Epithelial cell of proximal tubule (primary cell): ENCODE measurements at regions not wholly inside any gene's neighbourhood (a gene's known extent, or its start where the extent isn't known, plus 50 kb on each side); places are given as distances from the start of the nearest gene placed in this dataset.

Experiments used
- DNase-seq: peaks from one replicate; pipeline ENCODE4 v3.0.0-alpha.2; 2011; ENCODE audit warnings: low read depth
- H3K4me3 ChIP-seq: 2 replicates; pipeline ENCODE4 v1.5.1; 2011; ENCODE audit warnings: low read depth, mild to moderate bottlenecking, low read length
- TF ChIP-seq, protein P1 (sequence below): conservative IDR thresholded peaks from 2 replicates; pipeline ENCODE4 v1.5.1; 2012; ENCODE audit warnings: low read depth, mild to moderate bottlenecking, low read length

DNA sequence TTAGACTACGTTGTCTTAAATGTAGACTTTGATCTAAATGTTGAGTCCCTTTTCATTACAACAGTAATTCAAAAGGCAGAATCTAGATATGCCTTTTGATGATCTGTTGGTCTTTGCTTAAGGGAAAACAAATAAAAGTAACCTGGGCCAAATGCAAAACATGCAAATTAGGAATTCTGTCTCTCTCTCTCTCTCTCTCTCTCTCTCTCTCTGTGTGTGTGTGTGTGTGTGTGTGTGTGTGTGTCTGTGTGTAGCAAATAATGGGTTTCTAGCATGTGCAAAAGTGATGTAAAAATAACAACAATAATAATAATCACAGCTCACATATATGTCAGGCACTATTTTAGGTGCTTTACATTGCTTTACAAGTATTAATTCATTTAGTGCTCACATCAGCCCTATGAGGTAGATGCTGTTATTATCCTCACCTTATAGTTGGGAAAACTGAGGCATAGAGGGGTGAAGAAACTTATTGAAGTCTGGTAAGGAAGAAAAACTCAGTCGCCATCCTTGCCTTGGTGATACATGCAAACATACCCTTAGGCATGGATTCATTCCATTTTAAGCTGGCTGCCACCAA lies 160.3 kb upstream of the ZNF217 start:
- TF ChIP-seq, protein P1, sequence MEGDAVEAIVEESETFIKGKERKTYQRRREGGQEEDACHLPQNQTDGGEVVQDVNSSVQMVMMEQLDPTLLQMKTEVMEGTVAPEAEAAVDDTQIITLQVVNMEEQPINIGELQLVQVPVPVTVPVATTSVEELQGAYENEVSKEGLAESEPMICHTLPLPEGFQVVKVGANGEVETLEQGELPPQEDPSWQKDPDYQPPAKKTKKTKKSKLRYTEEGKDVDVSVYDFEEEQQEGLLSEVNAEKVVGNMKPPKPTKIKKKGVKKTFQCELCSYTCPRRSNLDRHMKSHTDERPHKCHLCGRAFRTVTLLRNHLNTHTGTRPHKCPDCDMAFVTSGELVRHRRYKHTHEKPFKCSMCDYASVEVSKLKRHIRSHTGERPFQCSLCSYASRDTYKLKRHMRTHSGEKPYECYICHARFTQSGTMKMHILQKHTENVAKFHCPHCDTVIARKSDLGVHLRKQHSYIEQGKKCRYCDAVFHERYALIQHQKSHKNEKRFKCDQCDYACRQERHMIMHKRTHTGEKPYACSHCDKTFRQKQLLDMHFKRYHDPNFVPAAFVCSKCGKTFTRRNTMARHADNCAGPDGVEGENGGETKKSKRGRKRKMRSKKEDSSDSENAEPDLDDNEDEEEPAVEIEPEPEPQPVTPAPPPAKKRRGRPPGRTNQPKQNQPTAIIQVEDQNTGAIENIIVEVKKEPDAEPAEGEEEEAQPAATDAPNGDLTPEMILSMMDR = no peak
- H3K4me3 ChIP-seq = no peak overlapping the region
- DNase-seq = no peak

DNA sequence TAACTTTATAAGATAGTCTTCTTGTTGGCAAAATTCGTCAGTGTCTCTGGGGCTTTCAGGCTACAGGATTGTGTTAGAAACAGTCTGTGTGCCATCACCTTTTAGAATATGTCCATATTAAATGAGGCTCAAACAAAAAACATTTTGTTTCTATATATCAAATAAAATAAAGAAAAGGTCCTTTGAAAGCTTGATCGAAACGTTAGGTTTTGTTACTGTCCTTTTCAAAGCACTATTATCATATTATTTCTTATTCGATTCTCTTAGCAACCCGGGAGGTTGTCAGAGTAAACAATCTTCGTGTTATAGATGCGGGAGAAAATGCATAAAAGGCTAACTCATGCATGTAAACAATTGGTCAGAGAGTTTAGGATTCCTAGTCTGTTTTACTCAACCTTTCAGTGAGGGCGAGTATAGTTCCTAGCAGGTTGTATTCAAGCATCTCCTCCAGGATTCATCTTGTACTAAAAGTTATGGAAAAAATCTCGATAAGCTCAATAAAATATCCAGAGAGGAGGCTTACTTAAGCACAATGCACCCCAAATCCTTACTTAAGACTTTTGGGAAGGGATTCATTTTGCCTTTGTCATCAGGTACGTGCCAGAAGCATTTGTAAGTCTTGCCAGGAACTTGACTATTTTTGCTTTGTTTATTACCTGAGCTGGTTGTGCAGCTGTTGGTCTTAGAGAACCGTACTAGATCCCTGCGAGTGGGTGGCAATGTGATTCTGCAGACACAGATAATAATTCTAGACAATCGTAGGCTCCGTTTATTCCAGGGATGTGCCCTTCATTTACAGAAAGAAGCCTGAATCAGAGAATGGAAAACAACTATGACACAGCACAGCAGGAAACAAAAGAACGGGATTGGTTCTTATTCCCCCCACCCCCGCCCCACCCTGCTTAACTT lies 159.6 kb upstream of the ZNF217 start:
- TF ChIP-seq, protein P1 = no peak
- no peak for DNase-seq
- peak overlapping the region; percentile 12 for H3K4me3 ChIP-seq

DNA sequence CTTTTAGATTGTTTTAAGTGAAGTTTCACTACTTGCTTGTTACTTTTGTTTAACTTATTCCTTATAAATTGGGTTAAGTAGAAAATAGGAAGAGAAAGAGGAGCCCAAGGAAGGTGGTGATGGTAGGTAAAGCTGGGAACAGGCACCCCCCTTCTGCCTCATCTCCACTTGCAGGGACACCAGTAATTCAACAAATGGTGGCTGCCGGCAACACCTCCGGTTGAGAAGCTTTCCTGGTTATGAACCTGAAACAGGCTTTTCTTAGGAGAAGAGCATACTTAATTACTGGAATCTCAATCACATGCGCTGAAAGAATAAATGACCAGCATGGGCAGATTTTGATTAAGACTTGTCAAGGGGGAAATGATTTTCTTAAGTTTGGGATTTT lies 158.9 kb upstream of the ZNF217 start:
- no peak for DNase-seq
- no peak overlapping the region for H3K4me3 ChIP-seq
- TF ChIP-seq, protein P1 = no peak

DNA sequence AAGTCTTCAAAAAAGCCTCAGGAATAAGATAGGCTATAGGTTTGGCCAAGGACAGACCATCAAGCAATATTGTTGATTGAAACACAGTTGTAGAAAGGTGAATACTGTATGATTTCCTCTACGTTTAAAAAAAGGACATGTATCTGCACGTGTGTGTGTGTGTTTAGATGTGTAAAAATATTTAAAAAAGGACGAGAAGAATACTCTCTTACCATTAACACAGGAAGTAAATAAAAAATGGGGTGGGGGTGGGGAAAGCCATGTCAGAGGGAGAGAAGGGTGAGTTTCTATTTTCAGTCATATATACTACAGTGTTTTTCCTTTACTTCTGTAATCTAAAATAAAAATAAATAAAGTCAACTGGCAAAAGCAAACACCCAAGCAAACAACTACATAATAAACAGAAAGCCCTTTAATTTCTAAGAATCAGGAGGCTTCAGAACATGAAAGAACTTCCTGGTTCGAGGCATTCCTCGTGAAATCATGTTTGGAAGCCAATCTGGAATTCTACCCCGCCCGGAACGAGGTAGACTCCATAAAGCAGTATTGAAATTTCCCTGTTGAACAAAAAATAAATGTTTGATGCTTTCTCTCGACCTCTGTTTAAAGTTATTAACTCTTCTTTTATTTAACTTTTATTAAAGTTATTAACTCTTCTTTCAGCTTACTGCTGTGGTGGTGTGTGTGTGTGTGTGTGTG lies 158.1 kb upstream of the ZNF217 start:
- DNase-seq = no peak
- no peak overlapping the region for H3K4me3 ChIP-seq

DNA sequence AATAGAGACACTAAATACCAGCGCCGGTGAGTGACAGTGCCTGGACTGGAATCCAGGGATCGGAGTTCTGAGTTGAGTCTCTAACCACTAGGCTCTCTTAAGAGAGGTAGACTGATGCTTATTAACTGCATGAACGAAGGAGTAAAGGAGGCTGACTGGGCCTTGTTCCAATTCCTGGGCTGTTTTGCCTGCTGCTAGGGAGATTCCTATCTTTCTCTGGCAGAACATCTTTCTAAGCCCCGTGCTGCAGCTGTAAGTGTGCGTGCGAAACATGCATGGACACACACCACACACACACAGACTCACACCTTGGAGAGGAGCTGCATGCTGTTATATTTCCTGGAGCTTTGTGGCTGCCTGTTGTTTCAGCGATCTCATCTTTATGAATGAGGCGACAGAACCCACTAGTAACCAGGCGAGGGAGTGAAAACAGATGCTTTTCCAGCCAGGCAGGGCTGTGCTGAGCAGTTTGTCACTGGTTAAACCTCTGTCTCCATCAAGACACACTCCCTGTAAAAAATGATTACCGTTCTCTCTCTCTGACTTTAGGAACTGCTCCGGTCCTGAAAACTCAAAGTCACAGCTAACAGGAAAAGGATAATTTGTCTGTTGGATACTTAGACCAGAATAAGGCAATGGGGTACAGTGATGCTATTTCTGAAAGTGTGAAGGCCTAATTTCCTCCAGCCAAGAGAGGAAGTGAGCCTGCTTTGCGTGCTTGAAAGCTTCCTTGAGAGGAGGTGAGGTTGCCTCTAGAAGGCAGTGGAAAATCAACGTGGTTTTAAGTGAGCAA lies 157.4 kb upstream of the ZNF217 start:
- no peak overlapping the region for H3K4me3 ChIP-seq
- TF ChIP-seq, protein P1 = no peak
- no peak for DNase-seq

More for the DNA sequence above, 158.1 kb upstream of the ZNF217 start:
- TF ChIP-seq, protein P1 = no peak

DNA sequence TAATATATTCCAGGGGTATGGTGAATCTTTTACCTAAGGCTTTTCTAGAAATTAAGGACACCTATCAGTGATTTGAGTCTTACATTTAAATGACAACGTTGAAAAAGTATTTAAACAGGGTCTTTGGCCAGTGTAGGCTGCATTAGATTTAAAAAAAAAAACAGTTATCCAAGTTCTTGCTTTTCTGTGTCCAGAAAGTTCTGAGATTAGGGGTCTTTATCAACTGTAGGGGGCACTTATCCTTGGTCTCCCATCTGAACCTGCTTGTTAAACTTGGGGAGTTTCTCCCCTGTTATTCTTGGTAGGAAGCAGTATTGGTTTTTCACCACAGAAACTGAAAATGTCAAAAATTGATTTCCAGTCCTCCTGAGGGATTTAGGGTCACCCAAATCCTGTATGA lies 155.9 kb upstream of the ZNF217 start:
- TF ChIP-seq, protein P1 = no peak
- no peak overlapping the region for H3K4me3 ChIP-seq
- DNase-seq = no peak
